ENCODE measurements at regions not wholly inside any gene's neighbourhood (a gene's known extent, or its start where the extent isn't known, plus 50 kb on each side); places are given as distances from the start of the nearest gene placed in this dataset.

DNA sequence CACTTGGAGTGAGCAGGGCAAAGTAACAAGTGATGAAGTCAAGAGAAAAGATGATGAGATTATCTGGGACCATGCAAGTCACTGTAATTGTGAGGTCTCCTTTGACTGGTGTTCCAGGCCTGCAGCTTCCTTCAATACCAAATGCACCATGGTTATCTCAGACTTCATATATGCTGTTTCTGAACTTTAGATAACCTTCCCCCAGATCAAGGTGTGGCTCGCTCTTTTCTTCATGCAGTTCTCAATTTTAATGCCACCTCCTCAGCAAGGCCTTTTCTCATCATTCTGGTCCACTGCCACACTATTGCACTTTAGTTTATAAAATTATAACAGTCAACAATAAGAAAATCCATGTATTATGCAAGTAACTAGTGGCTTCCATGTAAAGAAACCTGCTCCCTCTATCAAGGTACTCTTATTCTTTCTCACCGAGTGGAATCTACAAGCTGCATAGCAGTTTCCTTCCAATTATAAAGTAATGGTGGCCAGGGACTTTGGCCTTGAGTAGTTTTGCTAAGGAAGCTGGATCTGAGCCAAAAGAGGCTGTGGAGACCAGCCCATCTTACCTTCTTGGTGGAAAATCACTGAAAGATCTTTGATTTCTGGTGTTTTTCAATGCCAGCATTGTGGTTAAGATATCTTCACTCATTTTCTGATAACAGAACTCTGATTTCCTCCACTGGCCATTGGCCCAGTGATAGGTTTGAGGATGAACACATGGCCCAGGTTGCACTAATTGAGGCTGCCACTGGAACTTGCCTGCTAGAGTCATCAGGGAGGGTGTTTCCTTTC lies 113.6 kb downstream of the KCNE4 start:
- Histone ChIP-seq H3K4me1 (ENCODE audit: control insufficient read depth, insufficient read depth, low read length) (no peaks in the 10 kb centered on the region), H3K27ac (ENCODE audit: low read length) (no peak overlapping the region), H3K36me3 (ENCODE audit: control insufficient read depth, insufficient read depth, low read length) (no peaks in the 10 kb centered on the region), H3K4me3 (ENCODE audit: low read length) (no peak overlapping the region), H3K9me3 (ENCODE audit: control insufficient read depth, insufficient read depth, low read length) (no peaks in the 10 kb centered on the region), H3K27me3 (ENCODE audit: control insufficient read depth, insufficient read depth, low read length) (no peaks in the 10 kb centered on the region)
- Mint-ChIP-seq H3K36me3 (no peaks in the 10 kb centered on the region), H3K4me3 (no peak overlapping the region), H3K27me3 (ENCODE audit: low read depth in 2 of 2) (no peaks in the 10 kb centered on the region), H3K4me1 (no peaks in the 10 kb centered on the region), H3K27ac (no peak overlapping the region), H3K9me3 (peaks cover 5 to 6% of the 10 kb centered on the region in 2 donors)
- ATAC-seq (no peak), DNase-seq (no peak)
- WGBS (ENCODE audit: insufficient coverage) = 75% methylated on average over 1 of the region's 2 CpGs
- TF ChIP-seq, protein P1, sequence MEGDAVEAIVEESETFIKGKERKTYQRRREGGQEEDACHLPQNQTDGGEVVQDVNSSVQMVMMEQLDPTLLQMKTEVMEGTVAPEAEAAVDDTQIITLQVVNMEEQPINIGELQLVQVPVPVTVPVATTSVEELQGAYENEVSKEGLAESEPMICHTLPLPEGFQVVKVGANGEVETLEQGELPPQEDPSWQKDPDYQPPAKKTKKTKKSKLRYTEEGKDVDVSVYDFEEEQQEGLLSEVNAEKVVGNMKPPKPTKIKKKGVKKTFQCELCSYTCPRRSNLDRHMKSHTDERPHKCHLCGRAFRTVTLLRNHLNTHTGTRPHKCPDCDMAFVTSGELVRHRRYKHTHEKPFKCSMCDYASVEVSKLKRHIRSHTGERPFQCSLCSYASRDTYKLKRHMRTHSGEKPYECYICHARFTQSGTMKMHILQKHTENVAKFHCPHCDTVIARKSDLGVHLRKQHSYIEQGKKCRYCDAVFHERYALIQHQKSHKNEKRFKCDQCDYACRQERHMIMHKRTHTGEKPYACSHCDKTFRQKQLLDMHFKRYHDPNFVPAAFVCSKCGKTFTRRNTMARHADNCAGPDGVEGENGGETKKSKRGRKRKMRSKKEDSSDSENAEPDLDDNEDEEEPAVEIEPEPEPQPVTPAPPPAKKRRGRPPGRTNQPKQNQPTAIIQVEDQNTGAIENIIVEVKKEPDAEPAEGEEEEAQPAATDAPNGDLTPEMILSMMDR (IDR thresholded peaks at IDR 0.05) = no peak
- intact Hi-C loops (cut with micrococcal nuclease) = no loop called here

DNA sequence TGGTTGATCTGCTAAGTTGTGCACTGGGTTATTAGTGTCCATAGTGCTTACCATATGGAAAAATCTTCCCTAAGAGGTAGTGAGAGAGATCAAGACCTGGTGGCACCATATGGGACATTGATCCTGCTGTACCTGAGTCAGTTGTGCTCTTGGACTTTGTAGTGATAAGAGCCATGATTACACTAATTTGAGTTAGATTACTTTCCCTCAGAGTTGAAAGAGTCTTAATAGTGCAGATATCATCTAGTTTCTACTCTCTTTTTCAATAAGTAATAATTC lies 114.2 kb downstream of the KCNE4 start:
- intact Hi-C loops (cut with micrococcal nuclease) = no loop called here
- Mint-ChIP-seq H3K4me1 (no peaks in the 10 kb centered on the region), H3K27ac (no peak overlapping the region), H3K4me3 (no peak overlapping the region), H3K9me3 (peaks cover 5 to 6% of the 10 kb centered on the region in 2 donors), H3K36me3 (no peaks in the 10 kb centered on the region), H3K27me3 (ENCODE audit: low read depth in 2 of 2) (no peaks in the 10 kb centered on the region)
- TF ChIP-seq, protein P1 (IDR thresholded peaks at IDR 0.05) = no peak
- no peak overlapping the region for H3K4me3 ChIP-seq (ENCODE audit: low read length)
- H3K9me3 ChIP-seq (ENCODE audit: control insufficient read depth, insufficient read depth, low read length) = no peaks in the 10 kb centered on the region
- H3K27ac ChIP-seq (ENCODE audit: low read length) = no peak overlapping the region
- ATAC-seq (no peak), DNase-seq (no peak)
- H3K36me3 ChIP-seq (ENCODE audit: control insufficient read depth, insufficient read depth, low read length) = no peaks in the 10 kb centered on the region
- no peaks in the 10 kb centered on the region for H3K4me1 ChIP-seq (ENCODE audit: control insufficient read depth, insufficient read depth, low read length)
- H3K27me3 ChIP-seq (ENCODE audit: control insufficient read depth, insufficient read depth, low read length) = no peaks in the 10 kb centered on the region

DNA sequence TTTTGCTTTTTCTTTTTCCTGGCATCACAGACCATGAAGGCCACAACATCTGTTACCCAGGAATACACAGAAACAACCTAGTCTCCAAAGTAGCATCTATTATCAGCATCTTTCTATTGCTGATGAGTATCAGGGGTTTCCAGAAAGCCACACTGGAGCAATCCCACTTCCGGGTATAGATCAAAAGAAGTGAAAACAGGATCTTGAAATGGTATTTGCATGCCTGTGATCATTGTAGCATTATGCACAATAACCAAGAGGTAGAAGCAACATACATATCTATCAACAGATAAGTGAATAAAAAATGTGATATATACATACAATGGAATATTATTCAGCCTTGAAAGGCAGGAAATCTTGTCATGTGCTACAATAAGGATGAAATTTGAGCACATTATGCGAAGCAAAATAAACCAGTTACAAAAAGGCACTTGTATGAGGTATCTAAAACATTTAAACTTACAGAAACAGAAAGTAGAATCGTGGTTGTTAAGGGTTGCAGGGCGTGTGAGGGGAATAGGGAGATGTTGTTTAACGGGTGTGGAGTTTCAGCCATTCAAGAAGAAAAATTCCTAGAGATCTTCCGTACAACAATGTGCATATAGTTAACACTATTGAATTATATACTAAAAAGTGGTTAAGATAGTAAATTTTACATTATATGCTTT lies 115.1 kb downstream of the KCNE4 start:
- TF ChIP-seq, protein P1 (IDR thresholded peaks at IDR 0.05) = no peak
- ATAC-seq = no peak
- H3K4me3 Mint-ChIP-seq = no peak overlapping the region
- H3K27me3 Mint-ChIP-seq (ENCODE audit: low read depth in 2 of 2) = no peaks in the 10 kb centered on the region
- Histone ChIP-seq H3K27ac (ENCODE audit: low read length) (no peak overlapping the region), H3K36me3 (ENCODE audit: control insufficient read depth, insufficient read depth, low read length) (no peaks in the 10 kb centered on the region), H3K4me3 (ENCODE audit: low read length) (no peak overlapping the region), H3K27me3 (ENCODE audit: control insufficient read depth, insufficient read depth, low read length) (no peaks in the 10 kb centered on the region), H3K4me1 (ENCODE audit: control insufficient read depth, insufficient read depth, low read length) (no peaks in the 10 kb centered on the region), H3K9me3 (ENCODE audit: control insufficient read depth, insufficient read depth, low read length) (no peaks in the 10 kb centered on the region)
- no peaks in the 10 kb centered on the region for H3K4me1 Mint-ChIP-seq
- H3K36me3 Mint-ChIP-seq = no peaks in the 10 kb centered on the region
- intact Hi-C loops (cut with micrococcal nuclease) = no loop called here
- peaks cover 5 to 6% of the 10 kb centered on the region in 2 donors for H3K9me3 Mint-ChIP-seq
- WGBS (ENCODE audit: insufficient coverage) = 85% methylated on average over 5 of the region's 6 CpGs
- no peak for DNase-seq
- no peak overlapping the region for H3K27ac Mint-ChIP-seq
